ENCODE measurements at regions not wholly inside any gene's neighbourhood (a gene's known extent, or its start where the extent isn't known, plus 50 kb on each side); places are given as distances from the start of the nearest gene placed in this dataset.
A peak's percentile ranks its signal among the peaks of the same experiment; 100 is the strongest.
"Not testable (repeated sequence)": the region's sequence is repeated elsewhere in the genome, so short reads cannot be mapped to it uniquely, and the experiment has no call there.

DNA sequence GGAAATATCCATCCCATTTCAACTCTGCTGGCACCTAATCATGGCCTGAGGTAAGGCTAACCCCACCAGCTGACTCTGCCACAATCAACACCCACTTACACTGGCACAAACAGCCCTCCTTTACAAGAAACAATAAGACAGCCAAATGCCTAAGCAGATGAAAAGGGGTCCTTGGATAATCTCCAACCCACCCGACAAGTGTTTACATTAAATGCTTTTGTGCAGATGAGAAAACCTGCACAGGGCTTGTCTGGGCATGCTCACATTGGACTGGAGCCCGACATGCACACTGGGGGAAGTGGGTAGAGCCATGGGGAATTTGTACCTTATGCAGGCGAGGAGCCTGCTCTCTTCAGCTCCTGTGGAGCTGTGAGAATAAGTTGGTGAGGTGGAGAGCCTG is 138.9 kb upstream of the ITM2A start:
- DNase-seq (ENCODE audit: low read depth) = no peak

- DNase-seq (ENCODE audit: low read depth) = no peak
Observed at GRCh38 chrX:79482686-79483085, 115.6 kb upstream of the ITM2A start.

GRCh38 chrX:79477691-79478090 is 110.6 kb upstream of the ITM2A start:
- no peak for DNase-seq (ENCODE audit: low read depth)

- DNase-seq (ENCODE audit: low read depth) = no peak
Observed at GRCh38 chrX:79466636-79467035, 99.5 kb upstream of the ITM2A start.

- DNase-seq (ENCODE audit: low read depth) = no peak
Observed at GRCh38 chrX:79462458-79462857, 95.3 kb upstream of the ITM2A start.

DNA sequence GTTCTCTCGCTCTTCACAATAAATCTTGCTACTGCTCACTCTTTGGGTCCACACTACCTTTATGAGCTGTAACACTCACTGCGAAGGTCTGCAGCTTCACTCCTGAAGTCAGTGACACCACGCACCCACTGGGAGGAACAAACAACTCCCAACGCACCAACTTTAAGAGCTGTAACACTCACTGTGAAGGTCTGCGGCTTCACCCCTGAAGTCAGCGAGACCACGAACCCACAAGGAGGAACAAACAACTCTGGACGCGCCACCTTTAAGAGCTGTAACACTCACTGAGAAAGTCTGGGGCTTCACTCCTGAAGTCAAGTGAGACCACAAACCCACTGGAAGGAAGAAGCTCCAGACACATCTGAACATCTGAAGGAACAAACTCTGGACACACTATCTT is 89.5 kb upstream of the ITM2A start:
- DNase-seq (ENCODE audit: low read depth) = not testable (repeated sequence)

- DNase-seq (ENCODE audit: low read depth) = no peak
Observed at GRCh38 chrX:79452881-79453280, 85.7 kb upstream of the ITM2A start.

DNA sequence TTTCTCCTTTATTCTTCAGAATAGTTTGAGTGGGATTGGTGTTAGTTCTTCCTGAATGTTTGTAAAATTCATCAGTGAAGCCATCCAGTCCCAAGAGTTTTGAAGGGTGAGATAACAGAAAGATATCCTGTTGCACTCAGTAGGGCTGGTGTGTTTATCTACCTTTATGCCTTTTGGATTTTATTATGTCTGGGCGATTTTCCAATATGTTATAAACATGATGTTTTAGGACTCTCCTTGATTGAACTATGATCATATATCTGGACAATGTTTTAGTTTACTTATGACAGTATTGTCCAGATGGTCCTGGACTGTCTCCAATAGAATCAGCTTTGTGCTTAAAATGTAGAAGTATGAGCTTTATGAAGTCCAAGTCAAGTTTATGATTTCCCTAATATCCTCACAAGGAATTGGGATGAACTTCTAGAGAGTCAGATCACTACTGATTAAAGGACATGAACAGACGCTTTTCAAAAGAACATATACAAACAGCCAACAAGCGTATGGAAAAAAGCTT is 77.6 kb upstream of the ITM2A start:
- DNase-seq (ENCODE audit: low read depth) = peak; percentile 69

GRCh38 chrX:79443121-79443520 is 76.0 kb upstream of the ITM2A start:
- no peak for DNase-seq (ENCODE audit: low read depth)

- no peak for DNase-seq (ENCODE audit: low read depth)
Observed at GRCh38 chrX:79440336-79440735, 73.2 kb upstream of the ITM2A start.

Data from forelimb muscle (tissue), 1 donor.